Colonic mucosa (tissue), 4 donors: ENCODE measurements at regions not wholly inside any gene's neighbourhood (a gene's known extent, or its start where the extent isn't known, plus 50 kb on each side); places are given as distances from the start of the nearest gene placed in this dataset.

ENCODE experiments used
- DNase-seq: peaks from one replicate; pipeline ENCODE4 v3.0.0-alpha.2; 2020
- H3K27ac ChIP-seq: fragments of 200-600 bp; one replicate; pipeline ENCODE4 v1.8.0; 2021
- H3K27me3 ChIP-seq: fragments of 200-600 bp; one replicate; pipeline ENCODE4 v1.8.0; 2021
- H3K36me3 ChIP-seq: fragments of 200-600 bp; one replicate; pipeline ENCODE4 v1.8.0; 2021
- H3K4me1 ChIP-seq: fragments of 200-600 bp; one replicate; pipeline ENCODE4 v1.8.0; 2021; ENCODE audit warnings: mild to moderate bottlenecking
- H3K4me3 ChIP-seq: fragments of 200-600 bp; one replicate; pipeline ENCODE4 v1.8.0; 2021
- H3K9ac ChIP-seq, 2 donors: one replicate each; pipeline ENCODE4 v1.7.0; 2013; ENCODE audit warnings: control low read depth in 2 of 2, low read depth in 2 of 2, low read length in 2 of 2
- H3K9me3 ChIP-seq: fragments of 200-600 bp; one replicate; pipeline ENCODE4 v1.8.0; 2021
- intact Hi-C: fragments of 100-400 bp; cut with DNase I; formaldehyde crosslinking; loops from one replicate; pipeline ENCODE4 v1.14.1; 2022
- TF ChIP-seq, protein P1 (sequence below): fragments of 200-600 bp; IDR thresholded peaks from one replicate; pipeline ENCODE4 v1.8.0; 2022; ENCODE audit warnings: antibody characterized with exemption, mild to moderate bottlenecking
- donor health status: healthy.
- donor health status: DM: no; HTN: no; CAD: no.
- donor health status: DM: no; HTN: no; CAD: no.

DNA sequence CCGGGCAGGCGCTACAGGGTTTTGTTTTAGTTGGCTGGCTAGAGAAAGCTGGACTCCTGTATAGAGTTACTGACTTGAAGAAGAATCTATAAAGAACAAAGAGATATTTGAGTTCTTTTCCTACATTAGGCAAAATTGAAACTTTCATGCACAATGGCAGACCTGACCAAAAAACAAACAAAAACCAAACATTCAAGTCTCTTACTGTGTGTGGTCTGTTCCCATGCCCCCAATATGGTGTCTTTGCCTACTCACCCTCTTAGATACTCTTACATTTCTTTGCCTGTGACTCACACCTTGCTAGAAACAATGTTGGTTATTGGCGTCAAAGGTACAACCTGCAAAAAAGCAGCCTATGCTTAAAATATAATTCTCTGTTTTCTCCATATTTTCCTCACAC, 109.5 kb upstream of the TMC3 start:
- no peak overlapping the region for H3K4me3 ChIP-seq
- TF ChIP-seq, protein P1, sequence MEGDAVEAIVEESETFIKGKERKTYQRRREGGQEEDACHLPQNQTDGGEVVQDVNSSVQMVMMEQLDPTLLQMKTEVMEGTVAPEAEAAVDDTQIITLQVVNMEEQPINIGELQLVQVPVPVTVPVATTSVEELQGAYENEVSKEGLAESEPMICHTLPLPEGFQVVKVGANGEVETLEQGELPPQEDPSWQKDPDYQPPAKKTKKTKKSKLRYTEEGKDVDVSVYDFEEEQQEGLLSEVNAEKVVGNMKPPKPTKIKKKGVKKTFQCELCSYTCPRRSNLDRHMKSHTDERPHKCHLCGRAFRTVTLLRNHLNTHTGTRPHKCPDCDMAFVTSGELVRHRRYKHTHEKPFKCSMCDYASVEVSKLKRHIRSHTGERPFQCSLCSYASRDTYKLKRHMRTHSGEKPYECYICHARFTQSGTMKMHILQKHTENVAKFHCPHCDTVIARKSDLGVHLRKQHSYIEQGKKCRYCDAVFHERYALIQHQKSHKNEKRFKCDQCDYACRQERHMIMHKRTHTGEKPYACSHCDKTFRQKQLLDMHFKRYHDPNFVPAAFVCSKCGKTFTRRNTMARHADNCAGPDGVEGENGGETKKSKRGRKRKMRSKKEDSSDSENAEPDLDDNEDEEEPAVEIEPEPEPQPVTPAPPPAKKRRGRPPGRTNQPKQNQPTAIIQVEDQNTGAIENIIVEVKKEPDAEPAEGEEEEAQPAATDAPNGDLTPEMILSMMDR = no peak
- intact Hi-C loops = loop anchor here (5.0 to 10.0 kb wide), 2 partner anchors 454 to 561 kb away; partner anchors contain the start of gene MEX3B
- no peak overlapping the region for H3K9ac ChIP-seq
- no peaks in the 10 kb centered on the region for H3K9me3 ChIP-seq
- no peaks in the 10 kb centered on the region for H3K36me3 ChIP-seq
- no peak for DNase-seq
- no peaks in the 10 kb centered on the region for H3K4me1 ChIP-seq
- H3K27ac ChIP-seq = no peak overlapping the region
- H3K27me3 ChIP-seq = no peaks in the 10 kb centered on the region

DNA sequence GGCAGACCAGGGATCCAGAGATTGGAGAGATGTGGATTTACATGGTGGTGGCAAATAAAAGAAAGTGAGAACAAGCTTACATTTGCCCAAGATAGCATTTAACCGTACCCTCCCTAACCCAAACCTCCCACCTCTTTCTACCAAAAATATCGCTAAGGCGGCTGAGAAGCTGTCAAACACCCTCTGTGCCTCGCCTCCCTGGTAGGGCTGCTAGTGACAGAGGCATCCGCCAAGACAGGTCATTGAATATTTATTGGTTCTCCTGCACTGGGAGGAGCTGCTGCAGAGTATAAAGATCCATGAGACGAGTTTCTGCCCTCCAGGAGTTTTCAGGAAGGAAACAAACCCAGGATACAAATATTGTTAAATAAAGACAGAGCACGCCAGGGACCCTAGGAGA, 107.3 kb upstream of the TMC3 start:
- Histone ChIP-seq H3K9ac (no peak overlapping the region), H3K4me3 (no peak overlapping the region), H3K27ac (no peak overlapping the region), H3K9me3 (no peaks in the 10 kb centered on the region), H3K36me3 (no peaks in the 10 kb centered on the region), H3K4me1 (no peaks in the 10 kb centered on the region), H3K27me3 (no peaks in the 10 kb centered on the region)
- no peak for DNase-seq
- intact Hi-C loops = loop anchor here (5.0 to 10.0 kb wide), 2 partner anchors 456 to 563 kb away; partner anchors contain the start of gene MEX3B
- TF ChIP-seq, protein P1 = no peak

DNA sequence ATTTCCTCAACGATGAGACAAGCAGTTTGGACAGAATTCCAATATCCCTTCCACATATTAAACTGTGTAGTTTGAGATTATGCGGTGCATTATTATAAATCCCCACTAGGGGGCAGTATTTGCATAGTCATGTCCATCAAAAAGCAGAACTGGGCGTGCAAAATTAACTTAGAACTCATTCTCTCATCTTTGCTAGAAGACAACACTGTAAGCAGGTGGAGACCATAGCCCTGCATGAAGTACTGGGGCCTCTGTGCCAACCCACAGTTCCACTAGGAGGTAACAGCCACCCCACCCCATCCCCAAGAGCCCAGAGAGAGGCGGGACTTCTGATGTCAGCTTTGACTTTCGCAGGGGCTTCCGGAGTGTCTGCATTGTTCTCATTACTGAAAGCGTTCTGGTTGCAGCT, 106.6 kb upstream of the TMC3 start:
- intact Hi-C loops = loop anchor here (5.0 to 10.0 kb wide), 2 partner anchors 457 to 564 kb away; partner anchors contain the start of gene MEX3B
- H3K9me3 ChIP-seq = no peaks in the 10 kb centered on the region

DNA sequence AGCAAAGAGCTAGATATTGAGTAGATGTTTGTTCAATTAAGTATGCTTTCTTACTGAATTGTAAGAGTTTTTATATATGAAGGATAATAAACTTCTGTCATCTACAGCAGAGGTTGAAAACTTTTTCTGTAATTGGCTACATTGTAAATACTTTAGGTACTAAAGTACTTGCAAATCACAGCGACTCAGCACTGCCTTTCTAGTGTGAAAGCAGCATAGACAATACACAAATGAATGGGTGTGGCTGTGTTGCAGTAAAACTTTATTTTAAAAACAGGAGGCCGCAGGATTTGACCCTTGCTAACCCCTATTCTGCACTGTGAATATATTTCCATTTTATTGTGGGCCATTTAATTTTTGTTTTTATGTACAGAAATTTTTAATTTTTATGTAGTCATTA, 104.3 kb upstream of the TMC3 start:
- intact Hi-C loops = loop anchor here (10.0 kb wide), 1 partner anchor 64 kb away; no protein-coding TSS in a partner anchor
- no peak overlapping the region for H3K27ac ChIP-seq
- no peaks in the 10 kb centered on the region for H3K36me3 ChIP-seq
- H3K27me3 ChIP-seq = no peaks in the 10 kb centered on the region
- no peak for DNase-seq
- no peaks in the 10 kb centered on the region for H3K9me3 ChIP-seq
- TF ChIP-seq, protein P1 = no peak
- no peak overlapping the region for H3K4me3 ChIP-seq
- H3K4me1 ChIP-seq = no peaks in the 10 kb centered on the region
- no peak overlapping the region for H3K9ac ChIP-seq

More for the DNA sequence above, 106.6 kb upstream of the TMC3 start:
- TF ChIP-seq, protein P1 = peak; percentile 83
- H3K4me1 ChIP-seq = no peaks in the 10 kb centered on the region
- H3K4me3 ChIP-seq = no peak overlapping the region
- no peaks in the 10 kb centered on the region for H3K36me3 ChIP-seq
- no peak overlapping the region for H3K9ac ChIP-seq
- no peaks in the 10 kb centered on the region for H3K27me3 ChIP-seq
- no peak overlapping the region for H3K27ac ChIP-seq
- peak; percentile 50 for DNase-seq

DNA sequence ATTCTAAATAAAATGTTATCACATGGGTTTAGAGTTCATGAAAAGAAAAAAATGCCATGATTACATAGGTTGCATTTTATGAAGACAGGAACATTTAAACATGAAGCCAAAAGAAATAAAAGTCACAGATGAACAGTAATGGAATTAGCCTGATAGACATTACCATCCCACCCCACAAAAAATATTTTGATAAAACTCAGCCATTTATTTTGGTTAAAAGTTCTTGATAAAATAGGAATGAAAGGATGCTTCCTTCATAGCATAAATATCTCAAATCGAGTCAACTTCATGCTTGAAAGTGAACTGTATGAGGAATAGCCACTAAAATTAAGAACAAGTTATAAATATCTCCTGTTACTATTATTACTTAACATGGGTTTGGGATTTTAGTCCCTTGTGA, 101.9 kb upstream of the TMC3 start:
- Histone ChIP-seq H3K9ac (no peak overlapping the region), H3K9me3 (no peaks in the 10 kb centered on the region), H3K27ac (no peak overlapping the region), H3K4me1 (no peaks in the 10 kb centered on the region), H3K4me3 (no peak overlapping the region), H3K27me3 (no peaks in the 10 kb centered on the region), H3K36me3 (no peaks in the 10 kb centered on the region)
- TF ChIP-seq, protein P1 = no peak
- no peak for DNase-seq
- intact Hi-C loops = loop anchor here (10.0 kb wide), 1 partner anchor 61 kb away; no protein-coding TSS in a partner anchor
